MM.1S (cell line): ENCODE measurements at regions not wholly inside any gene's neighbourhood (a gene's known extent, or its start where the extent isn't known, plus 50 kb on each side); places are given as distances from the start of the nearest gene placed in this dataset.

Experiments used
- DNase-seq: peaks from one replicate; pipeline ENCODE4 v3.0.0-alpha.2; 2015
- H2AFZ ChIP-seq: fragments of 300-600 bp; sonication (generic); 2 replicates; pipeline ENCODE4 v1.6.0; 2016; ENCODE audit warnings: antibody characterized with exemption, low read length
- H3F3A ChIP-seq: fragments of 300-600 bp; sonication (generic); 2 replicates; pipeline ENCODE4 v1.6.1; 2016; ENCODE audit warnings: mild to moderate bottlenecking, antibody characterized with exemption, low read length, moderate library complexity, mixed read lengths; ENCODE audit not compliant: insufficient read depth
- H3K27ac ChIP-seq: fragments of 300-600 bp; sonication (generic); 2 replicates; pipeline ENCODE4 v1.5.1; 2016; ENCODE audit warnings: mild to moderate bottlenecking, low read length
- H3K27me3 ChIP-seq: fragments of 300-600 bp; sonication (generic); replicated peaks from 2 replicates; pipeline ENCODE4 v1.6.0; 2016; ENCODE audit warnings: low read length; ENCODE audit not compliant: insufficient read depth
- H3K36me3 ChIP-seq: fragments of 300-600 bp; sonication (generic); replicated peaks from 2 replicates; pipeline ENCODE4 v1.6.1; 2016; ENCODE audit warnings: mild to moderate bottlenecking, low read length, mixed read lengths; ENCODE audit not compliant: insufficient read depth
- H3K4me1 ChIP-seq: fragments of 300-600 bp; sonication (generic); 2 replicates; pipeline ENCODE4 v1.6.1; 2016; ENCODE audit warnings: low read length, mixed read lengths
- H3K4me2 ChIP-seq: fragments of 300-600 bp; sonication (generic); 2 replicates; pipeline ENCODE4 v1.6.0; 2016; ENCODE audit warnings: low read depth, low read length
- H3K4me3 ChIP-seq: fragments of 300-600 bp; sonication (generic); 2 replicates; pipeline ENCODE4 v1.5.1; 2016; ENCODE audit warnings: low read length, mixed read lengths
- H3K79me2 ChIP-seq: fragments of 300-600 bp; sonication (generic); 2 replicates; pipeline ENCODE4 v1.6.1; 2016; ENCODE audit warnings: mixed run types, low read length, mixed read lengths
- H3K9ac ChIP-seq: fragments of 300-600 bp; sonication (generic); 2 replicates; pipeline ENCODE4 v1.6.1; 2016; ENCODE audit warnings: low read length, mixed read lengths
- H3K9me2 ChIP-seq: fragments of 300-600 bp; sonication (generic); replicated peaks from 2 replicates; pipeline ENCODE4 v1.6.1; 2016; ENCODE audit warnings: mild to moderate bottlenecking, low read length, mixed read lengths; ENCODE audit not compliant: insufficient read depth
- H3K9me3 ChIP-seq: fragments of 300-600 bp; sonication (generic); replicated peaks from 2 replicates; pipeline ENCODE4 v1.6.1; 2016; ENCODE audit warnings: mild to moderate bottlenecking, low read length, mixed read lengths; ENCODE audit not compliant: insufficient read depth
- H4K20me1 ChIP-seq: fragments of 300-600 bp; sonication (generic); 2 replicates; pipeline ENCODE4 v1.6.1; 2016; ENCODE audit warnings: mild to moderate bottlenecking, low read length, moderate library complexity, mixed read lengths; ENCODE audit not compliant: insufficient read depth
- CTCF ChIP-seq: fragments of 300-600 bp; sonication (generic); IDR thresholded peaks from 2 replicates; pipeline ENCODE4 v1.5.1; 2016; ENCODE audit warnings: antibody characterized with exemption, low read length, mixed read lengths
- EZH2 ChIP-seq: fragments of 300-600 bp; sonication (generic); optimal IDR thresholded peaks from 2 replicates; pipeline ENCODE3; 2017; ENCODE audit warnings: low read depth, mild to moderate bottlenecking, antibody characterized with exemption, low read length, mixed read lengths
- EZH2phosphoT487 ChIP-seq: fragments of 300-600 bp; sonication (generic); IDR thresholded peaks from 2 replicates; pipeline ENCODE4 v1.6.1; 2018; ENCODE audit warnings: antibody characterized with exemption, low read length

GRCh38 chrX:9195199-9195880, 161.4 kb upstream of the FAM9B start:
- H2AFZ ChIP-seq: no peak overlapping the region
- no peak overlapping the region for H3K27ac ChIP-seq
- no peak overlapping the region for H3K4me2 ChIP-seq
- H3K9me2 ChIP-seq: no peaks in the 10 kb centered on the region
- TF ChIP-seq EZH2phosphoT487: no peak
- TF ChIP-seq EZH2: no peak
- no peak for TF ChIP-seq CTCF
- no peaks in the 10 kb centered on the region for H3F3A ChIP-seq
- H3K9ac ChIP-seq: no peak overlapping the region
- H3K4me1 ChIP-seq: no peaks in the 10 kb centered on the region
- no peaks in the 10 kb centered on the region for H3K9me3 ChIP-seq
- H3K4me3 ChIP-seq: no peak overlapping the region
- no peaks in the 10 kb centered on the region for H3K36me3 ChIP-seq
- DNase-seq: no peak
- no peaks in the 10 kb centered on the region for H3K27me3 ChIP-seq
- H3K79me2 ChIP-seq: no peaks in the 10 kb centered on the region
- H4K20me1 ChIP-seq: no peaks in the 10 kb centered on the region

GRCh38 chrX:9196961-9197640, 163.2 kb upstream of the FAM9B start:
- H3K79me2 ChIP-seq: no peaks in the 10 kb centered on the region
- H2AFZ ChIP-seq: no peak overlapping the region
- H3K9ac ChIP-seq: no peak overlapping the region
- no peak for DNase-seq
- H3K27ac ChIP-seq: no peak overlapping the region
- H3K4me3 ChIP-seq: no peak overlapping the region
- no peaks in the 10 kb centered on the region for H3K36me3 ChIP-seq
- H3K27me3 ChIP-seq: no peaks in the 10 kb centered on the region
- H4K20me1 ChIP-seq: no peaks in the 10 kb centered on the region
- H3K9me2 ChIP-seq: no peaks in the 10 kb centered on the region
- no peaks in the 10 kb centered on the region for H3F3A ChIP-seq
- no peaks in the 10 kb centered on the region for H3K9me3 ChIP-seq
- TF ChIP-seq EZH2phosphoT487 (no peak), EZH2 (no peak), CTCF (no peak)
- H3K4me1 ChIP-seq: no peaks in the 10 kb centered on the region
- no peak overlapping the region for H3K4me2 ChIP-seq

GRCh38 chrX:9204560-9204959, 170.6 kb upstream of the FAM9B start:
- Histone ChIP-seq H3K9ac (no peak overlapping the region), H3K4me3 (no peak overlapping the region), H3K4me2 (no peak overlapping the region), H3K9me2 (no peaks in the 10 kb centered on the region), H2AFZ (no peak overlapping the region), H3K9me3 (no peaks in the 10 kb centered on the region), H3K4me1 (no peaks in the 10 kb centered on the region), H3K27me3 (no peaks in the 10 kb centered on the region), H4K20me1 (no peaks in the 10 kb centered on the region), H3K27ac (no peak overlapping the region), H3K36me3 (no peaks in the 10 kb centered on the region), H3K79me2 (no peaks in the 10 kb centered on the region), H3F3A (no peaks in the 10 kb centered on the region)
- no peak for DNase-seq
- no peak for TF ChIP-seq CTCF
- TF ChIP-seq EZH2: no peak
- no peak for TF ChIP-seq EZH2phosphoT487
